GM23248 (cell line): ENCODE measurements at regions not wholly inside any gene's neighbourhood (a gene's known extent, or its start where the extent isn't known, plus 50 kb on each side); places are given as distances from the start of the nearest gene placed in this dataset.

Experiments
- DNase-seq: peaks from one replicate; pipeline ENCODE4 v3.0.0-alpha.2; 2015
- H2AFZ ChIP-seq: fragments of 200-600 bp; sonication (generic); 2 replicates; pipeline ENCODE4 v1.6.1; 2016; ENCODE audit warnings: antibody characterized with exemption
- H3F3A ChIP-seq: fragments of 200-600 bp; sonication (generic); 2 replicates; pipeline ENCODE4 v1.6.1; 2016; ENCODE audit warnings: mild to moderate bottlenecking, antibody characterized with exemption, mixed run types; ENCODE audit not compliant: insufficient read depth
- H3K27ac ChIP-seq: fragments of 200-600 bp; sonication (generic); 2 replicates; pipeline ENCODE4 v1.5.1; 2016; ENCODE audit warnings: mild to moderate bottlenecking
- H3K27me3 ChIP-seq: fragments of 200-600 bp; sonication (generic); replicated peaks from 2 replicates; pipeline ENCODE4 v1.6.1; 2016; ENCODE audit warnings: mild to moderate bottlenecking; ENCODE audit not compliant: insufficient read depth
- H3K36me3 ChIP-seq: fragments of 200-600 bp; sonication (generic); 2 replicates; pipeline ENCODE4 v1.6.1; 2016; ENCODE audit warnings: low read depth, mild to moderate bottlenecking
- H3K4me1 ChIP-seq: fragments of 200-600 bp; sonication (generic); 2 replicates; pipeline ENCODE4 v1.6.1; 2016; ENCODE audit warnings: mild to moderate bottlenecking; ENCODE audit not compliant: insufficient read depth
- H3K4me2 ChIP-seq: fragments of 200-600 bp; sonication (generic); one replicate; pipeline ENCODE4 v1.6.1; 2016; ENCODE audit warnings: mild to moderate bottlenecking; ENCODE audit not compliant: unreplicated experiment
- H3K4me3 ChIP-seq: fragments of 200-600 bp; sonication (generic); 2 replicates; pipeline ENCODE4 v1.5.1; 2016; ENCODE audit warnings: mild to moderate bottlenecking
- H3K79me2 ChIP-seq: fragments of 200-600 bp; sonication (generic); 2 replicates; pipeline ENCODE4 v1.6.1; 2016; ENCODE audit warnings: mild to moderate bottlenecking; ENCODE audit not compliant: insufficient read depth
- H3K9ac ChIP-seq: fragments of 200-600 bp; sonication (generic); 2 replicates; pipeline ENCODE4 v1.6.1; 2016; ENCODE audit warnings: mild to moderate bottlenecking
- H3K9me2 ChIP-seq: fragments of 200-600 bp; sonication (generic); 2 replicates; pipeline ENCODE4 v1.6.1; 2016; ENCODE audit warnings: mixed run types, mild to moderate bottlenecking, moderate library complexity; ENCODE audit not compliant: insufficient read depth
- H3K9me3 ChIP-seq: fragments of 200-600 bp; sonication (generic); one replicate; pipeline ENCODE4 v1.6.1; 2017; ENCODE audit warnings: low read depth
- H4K20me1 ChIP-seq: fragments of 200-600 bp; sonication (generic); 2 replicates; pipeline ENCODE4 v1.6.0; 2016; ENCODE audit not compliant: insufficient read depth
- EZH2 ChIP-seq: fragments of 200-600 bp; sonication (generic); IDR thresholded peaks from 2 replicates; pipeline ENCODE4 v1.6.1; 2018; ENCODE audit warnings: antibody characterized with exemption, mild to moderate bottlenecking; ENCODE audit not compliant: insufficient read depth, poor library complexity, severe bottlenecking
- EZH2phosphoT487 ChIP-seq: fragments of 200-600 bp; sonication (generic); IDR thresholded peaks from 2 replicates; pipeline ENCODE4 v1.6.1; 2018; ENCODE audit warnings: antibody characterized with exemption, moderate library complexity, mild to moderate bottlenecking, low read depth; ENCODE audit not compliant: insufficient read depth
- WGBS, 2 experiments: methylation state at CpG; one replicate each; pipeline ENCODE4 v1.1.6; 2015 to 2017; ENCODE audit warnings: low lambda C conversion rate in 2 of 2, low coverage in 1 of 2; ENCODE audit errors: missing lambda C conversion rate in 2 of 2; 5-methylcytosine and 5-hydroxymethylcytosine counted together
- in situ Hi-C: fragments of 300-500 bp; cut with MboI; formaldehyde crosslinking; loops from 2 replicates; pipeline ENCODE4 v1.15.0; 2020

DNA sequence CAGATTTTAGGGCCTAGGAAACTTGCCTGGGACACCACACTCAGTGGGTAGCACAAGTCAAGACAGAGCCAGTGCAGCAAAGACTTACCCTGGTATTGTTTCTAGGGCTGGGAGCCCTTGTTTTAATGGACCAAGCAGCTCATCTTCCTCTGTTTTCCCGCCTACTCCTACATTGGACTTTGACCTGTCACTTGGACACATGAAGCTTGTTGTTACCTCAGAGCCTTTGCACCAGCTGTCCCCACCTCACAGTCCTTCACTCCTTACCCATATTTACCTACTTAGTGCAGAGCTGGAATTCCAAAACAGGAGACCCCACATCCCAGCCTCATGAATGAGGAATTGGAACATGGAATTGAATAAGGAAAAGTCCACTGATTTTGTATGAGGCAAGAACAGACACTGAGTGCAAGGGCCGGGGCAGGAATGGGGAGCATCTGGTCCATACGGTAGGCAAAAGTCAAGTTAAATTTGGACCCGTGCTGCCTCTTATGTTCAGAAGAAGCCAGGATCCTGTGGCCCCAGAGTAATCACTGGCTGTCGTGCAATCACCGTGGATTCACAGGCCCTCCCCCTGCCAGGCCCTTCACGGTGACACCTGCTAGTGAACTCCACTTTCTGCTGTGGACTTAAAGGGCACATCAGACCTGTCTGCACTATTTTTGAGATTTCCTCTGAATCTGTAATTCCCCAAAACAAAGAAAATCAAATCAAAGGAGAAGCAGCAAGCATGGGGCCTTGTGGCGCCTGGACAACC, 236.9 kb upstream of the PMEPA1 start:
- Histone ChIP-seq H3K79me2 (no peaks in the 10 kb centered on the region), H3K9ac (no peak overlapping the region), H3K4me2 (peak overlapping the region; percentile 52), H3K9me3 (no peaks in the 10 kb centered on the region), H3F3A (peaks cover 17% of the 10 kb centered on the region), H3K4me1 (peaks cover 16% of the 10 kb centered on the region), H2AFZ (no peak overlapping the region), H3K27me3 (no peaks in the 10 kb centered on the region), H3K27ac (no peak overlapping the region), H4K20me1 (no peaks in the 10 kb centered on the region), H3K36me3 (no peaks in the 10 kb centered on the region), H3K4me3 (no peak overlapping the region), H3K9me2 (no peaks in the 10 kb centered on the region)
- DNase-seq = no peak
- in situ Hi-C loops = no loop called here
- WGBS, 2 experiments = 96 to 98% methylated on average over 8 of the region's 8 CpGs
- TF ChIP-seq EZH2phosphoT487 (no peak), EZH2 (no peak)

DNA sequence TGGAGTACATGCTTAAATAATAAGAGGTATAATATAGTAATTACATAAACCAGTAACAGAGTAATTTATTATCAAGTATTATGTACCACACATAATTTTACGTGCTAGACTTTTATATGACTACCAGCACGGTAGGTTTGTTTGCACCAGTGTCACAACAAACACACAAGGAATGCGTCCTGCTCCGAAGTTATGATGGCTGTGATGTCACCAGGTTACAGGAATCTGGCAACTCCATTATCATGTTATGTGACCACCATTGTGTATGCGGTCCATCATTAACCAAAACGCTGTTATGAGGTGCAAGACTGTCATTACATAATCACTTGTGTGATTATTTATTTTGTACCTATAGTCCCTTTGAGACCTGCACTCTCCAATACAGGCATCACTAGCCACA, 235.2 kb upstream of the PMEPA1 start:
- H3K9ac ChIP-seq = no peak overlapping the region
- in situ Hi-C loops = no loop called here
- no peak for DNase-seq
- no peaks in the 10 kb centered on the region for H4K20me1 ChIP-seq
- no peak overlapping the region for H2AFZ ChIP-seq
- 96 to 99% methylated on average over 6 of the region's 6 CpGs for WGBS, 2 experiments
- TF ChIP-seq EZH2phosphoT487 (no peak), EZH2 (no peak)
- H3K27ac ChIP-seq = no peak overlapping the region
- no peaks in the 10 kb centered on the region for H3K9me3 ChIP-seq
- no peaks in the 10 kb centered on the region for H3K27me3 ChIP-seq
- H3K4me3 ChIP-seq = no peak overlapping the region
- H3K79me2 ChIP-seq = no peaks in the 10 kb centered on the region
- peaks cover 17% of the 10 kb centered on the region for H3F3A ChIP-seq
- H3K4me2 ChIP-seq = no peak overlapping the region
- H3K4me1 ChIP-seq = peaks cover 16% of the 10 kb centered on the region
- no peaks in the 10 kb centered on the region for H3K9me2 ChIP-seq
- no peaks in the 10 kb centered on the region for H3K36me3 ChIP-seq

DNA sequence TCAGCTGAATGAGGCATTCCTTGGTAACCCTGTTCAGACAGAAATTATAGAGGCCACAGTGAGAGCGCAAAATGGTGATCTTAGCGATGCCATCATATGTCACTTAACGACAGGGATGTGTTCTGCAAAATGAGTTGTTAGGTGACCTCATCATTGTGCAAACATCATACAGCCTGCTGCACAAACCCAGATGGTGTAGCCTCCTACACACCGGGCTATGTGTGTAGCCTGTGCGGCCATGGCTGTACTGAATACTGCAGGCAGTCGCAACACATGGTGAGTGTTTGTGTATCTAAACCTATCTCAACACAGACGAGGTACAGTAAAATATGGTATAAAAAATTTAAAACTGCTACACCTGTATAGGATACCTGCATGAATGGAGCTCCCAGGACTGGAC, 234.1 kb upstream of the PMEPA1 start:
- no peak for DNase-seq
- Histone ChIP-seq H3K36me3 (no peaks in the 10 kb centered on the region), H4K20me1 (no peaks in the 10 kb centered on the region), H2AFZ (no peak overlapping the region), H3K27me3 (no peaks in the 10 kb centered on the region), H3K4me2 (no peak overlapping the region), H3F3A (peaks cover 17% of the 10 kb centered on the region), H3K4me1 (peaks cover 16% of the 10 kb centered on the region), H3K27ac (no peak overlapping the region), H3K4me3 (no peak overlapping the region), H3K9me2 (no peaks in the 10 kb centered on the region), H3K79me2 (no peaks in the 10 kb centered on the region), H3K9me3 (no peaks in the 10 kb centered on the region), H3K9ac (no peak overlapping the region)
- no peak for TF ChIP-seq EZH2
- TF ChIP-seq EZH2phosphoT487 = no peak
- in situ Hi-C loops = no loop called here
- WGBS, 2 experiments = 76 to 77% methylated on average over 7 of the region's 7 CpGs

DNA sequence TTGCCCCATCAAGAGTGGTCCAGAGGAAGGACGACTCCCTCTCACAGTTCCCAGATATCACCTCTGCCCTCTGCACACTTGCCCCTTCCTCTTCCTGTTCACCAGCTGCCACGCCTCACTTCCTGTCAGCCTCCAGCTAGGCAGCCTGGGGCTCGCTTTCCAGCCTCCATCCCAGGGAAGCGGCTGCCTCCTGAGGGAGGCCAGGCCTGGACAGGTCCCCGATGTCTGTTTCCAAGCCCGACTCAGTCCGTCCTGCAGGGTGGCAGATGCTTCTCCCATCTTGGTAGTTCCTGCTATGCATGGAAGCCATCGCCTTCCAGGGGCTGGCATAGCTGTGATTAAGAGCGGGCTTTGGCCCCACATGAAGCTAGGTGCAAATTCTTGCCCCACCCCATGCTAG, 233.5 kb upstream of the PMEPA1 start:
- WGBS, 2 experiments = 76 to 79% methylated on average over 8 to 9 of the region's 9 CpGs
- Histone ChIP-seq H3K9me2 (no peaks in the 10 kb centered on the region), H3K27ac (no peak overlapping the region)

More for the DNA sequence above, 233.5 kb upstream of the PMEPA1 start:
- Histone ChIP-seq H3K27me3 (no peaks in the 10 kb centered on the region), H3K9me3 (no peaks in the 10 kb centered on the region), H4K20me1 (no peaks in the 10 kb centered on the region), H3K9ac (no peak overlapping the region), H3K4me3 (no peak overlapping the region), H3F3A (peaks cover 12% of the 10 kb centered on the region), H2AFZ (no peak overlapping the region), H3K4me1 (peaks cover 13% of the 10 kb centered on the region), H3K36me3 (no peaks in the 10 kb centered on the region), H3K79me2 (no peaks in the 10 kb centered on the region), H3K4me2 (no peak overlapping the region)
- in situ Hi-C loops = no loop called here
- no peak for TF ChIP-seq EZH2phosphoT487
- no peak for TF ChIP-seq EZH2
- DNase-seq = no peak
